Erythroblast (primary cell): ENCODE measurements at regions not wholly inside any gene's neighbourhood (a gene's known extent, or its start where the extent isn't known, plus 50 kb on each side); places are given as distances from the start of the nearest gene placed in this dataset.
"Not testable (repeated sequence)": the region's sequence is repeated elsewhere in the genome, so short reads cannot be mapped to it uniquely, and the experiment has no call there.

Experiments used
- GATA1 ChIP-seq: IDR thresholded peaks from 2 replicates; pipeline ENCODE4 v1.6.1; 2011; ENCODE audit warnings: low read depth, mild to moderate bottlenecking, control low read depth, low read length, moderate library complexity
- POLR2A ChIP-seq: IDR thresholded peaks from 2 replicates; pipeline ENCODE4 v1.6.1; 2011; ENCODE audit warnings: mild to moderate bottlenecking, low read length

GRCh38 chr9:41779897-41780406 is 349.3 kb downstream of the CNTNAP3B start:
- not testable (repeated sequence) for TF ChIP-seq POLR2A, GATA1
